Nephron progenitor cell (in vitro differentiated cells): ENCODE measurements at regions not wholly inside any gene's neighbourhood (a gene's known extent, or its start where the extent isn't known, plus 50 kb on each side); places are given as distances from the start of the nearest gene placed in this dataset.
"Not testable (repeated sequence)": the region's sequence is repeated elsewhere in the genome, so short reads cannot be mapped to it uniquely, and the experiment has no call there.

Experiments
- DNase-seq: peaks from one replicate; pipeline ENCODE4 v3.0.0; 2021
- H3K27ac Mint-ChIP-seq: 2 replicates; pipeline ENCODE4 v1.8.0; 2021; ENCODE audit warnings: mild to moderate bottlenecking, moderate library complexity, mixed read lengths
- H3K27me3 Mint-ChIP-seq: 2 replicates; pipeline ENCODE4 v1.8.0; 2021; ENCODE audit warnings: mild to moderate bottlenecking, low read depth, mixed read lengths; ENCODE audit not compliant: poor library complexity
- H3K36me3 Mint-ChIP-seq: 2 replicates; pipeline ENCODE4 v1.8.0; 2021; ENCODE audit warnings: low read depth, mixed read lengths
- H3K4me1 Mint-ChIP-seq: 2 replicates; pipeline ENCODE4 v1.8.0; 2021; ENCODE audit warnings: mixed read lengths
- H3K4me3 Mint-ChIP-seq: 2 replicates; pipeline ENCODE4 v1.8.0; 2021; ENCODE audit warnings: mild to moderate bottlenecking, moderate library complexity, mixed read lengths
- H3K9me3 Mint-ChIP-seq: 2 replicates; pipeline ENCODE4 v1.8.0; 2021; ENCODE audit warnings: mild to moderate bottlenecking, moderate library complexity, mixed read lengths
- TF ChIP-seq, protein P1 (sequence below): fragments of 200-600 bp; sonication (generic); IDR thresholded peaks from 2 replicates; pipeline ENCODE4 v1.5.0; 2021; ENCODE audit warnings: antibody characterized with exemption

DNA sequence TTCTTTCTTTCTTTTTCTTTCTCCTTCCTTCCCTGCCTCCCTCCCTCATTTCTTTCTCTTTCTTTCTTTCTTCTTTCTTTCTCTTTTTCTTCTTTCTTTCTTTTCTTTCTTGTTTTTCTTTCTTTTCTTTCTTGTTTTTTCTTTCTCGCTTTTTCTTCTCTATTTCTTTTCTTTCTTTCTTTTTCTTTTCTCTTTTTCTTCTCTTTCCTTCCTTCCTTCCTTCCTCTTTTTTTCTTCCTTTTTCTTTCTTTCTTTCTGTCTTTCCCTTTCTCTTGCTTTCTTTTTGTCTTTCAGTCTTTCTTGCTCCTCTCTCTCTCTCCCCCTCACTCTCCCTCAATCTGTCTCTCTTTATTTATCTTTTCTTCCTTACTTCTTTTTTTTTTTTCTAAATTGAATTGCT lies 472.0 kb upstream of the CHRM3 start:
- Mint-ChIP-seq H3K36me3 (no peaks in the 10 kb centered on the region), H3K9me3 (no peaks in the 10 kb centered on the region), H3K4me3 (no peak overlapping the region), H3K27me3 (peaks cover 7% of the 10 kb centered on the region), H3K27ac (no peak overlapping the region), H3K4me1 (no peaks in the 10 kb centered on the region)
- no peak for DNase-seq
- TF ChIP-seq, protein P1, sequence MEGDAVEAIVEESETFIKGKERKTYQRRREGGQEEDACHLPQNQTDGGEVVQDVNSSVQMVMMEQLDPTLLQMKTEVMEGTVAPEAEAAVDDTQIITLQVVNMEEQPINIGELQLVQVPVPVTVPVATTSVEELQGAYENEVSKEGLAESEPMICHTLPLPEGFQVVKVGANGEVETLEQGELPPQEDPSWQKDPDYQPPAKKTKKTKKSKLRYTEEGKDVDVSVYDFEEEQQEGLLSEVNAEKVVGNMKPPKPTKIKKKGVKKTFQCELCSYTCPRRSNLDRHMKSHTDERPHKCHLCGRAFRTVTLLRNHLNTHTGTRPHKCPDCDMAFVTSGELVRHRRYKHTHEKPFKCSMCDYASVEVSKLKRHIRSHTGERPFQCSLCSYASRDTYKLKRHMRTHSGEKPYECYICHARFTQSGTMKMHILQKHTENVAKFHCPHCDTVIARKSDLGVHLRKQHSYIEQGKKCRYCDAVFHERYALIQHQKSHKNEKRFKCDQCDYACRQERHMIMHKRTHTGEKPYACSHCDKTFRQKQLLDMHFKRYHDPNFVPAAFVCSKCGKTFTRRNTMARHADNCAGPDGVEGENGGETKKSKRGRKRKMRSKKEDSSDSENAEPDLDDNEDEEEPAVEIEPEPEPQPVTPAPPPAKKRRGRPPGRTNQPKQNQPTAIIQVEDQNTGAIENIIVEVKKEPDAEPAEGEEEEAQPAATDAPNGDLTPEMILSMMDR: no peak

DNA sequence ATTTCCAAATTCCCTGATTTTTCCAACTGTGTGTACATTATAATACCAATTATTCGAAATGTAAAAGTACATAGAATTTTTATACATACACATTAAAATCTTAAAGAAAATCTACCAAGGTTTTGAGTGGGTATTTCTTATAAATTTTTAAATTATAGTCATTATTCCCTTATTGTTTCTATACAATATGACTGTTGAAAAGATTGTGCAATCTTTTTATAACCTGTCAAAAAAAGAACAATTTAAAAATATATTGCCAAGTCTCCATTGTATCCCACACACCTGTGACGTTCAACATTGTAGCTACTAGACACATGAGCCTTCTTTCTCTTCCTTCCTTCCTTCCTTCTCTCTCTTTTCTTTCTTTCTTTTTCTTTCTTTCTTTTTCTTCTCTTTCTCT lies 473.2 kb upstream of the CHRM3 start:
- TF ChIP-seq, protein P1: no peak
- Mint-ChIP-seq H3K4me1 (no peaks in the 10 kb centered on the region), H3K27me3 (peaks cover 7% of the 10 kb centered on the region), H3K4me3 (no peak overlapping the region), H3K36me3 (no peaks in the 10 kb centered on the region), H3K9me3 (no peaks in the 10 kb centered on the region), H3K27ac (no peak overlapping the region)
- DNase-seq: no peak

DNA sequence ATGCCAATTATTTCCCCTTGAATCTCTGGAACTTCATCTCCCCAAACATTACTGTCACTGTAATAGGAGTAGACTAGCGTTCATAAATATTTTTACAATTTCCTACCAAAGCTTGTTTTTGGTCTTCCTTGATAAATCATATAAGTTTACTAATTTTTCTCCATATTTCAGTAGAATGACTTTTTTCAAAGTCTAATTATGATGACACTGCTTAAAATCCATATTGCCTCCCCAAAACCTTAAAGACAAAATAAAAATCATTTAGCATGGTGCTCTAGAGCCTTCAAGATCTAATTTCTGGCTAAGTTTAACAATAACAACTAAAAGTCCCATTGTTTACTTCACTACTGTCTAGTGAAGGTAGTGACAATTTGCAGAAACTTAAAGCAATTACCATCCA lies 474.2 kb upstream of the CHRM3 start:
- no peaks in the 10 kb centered on the region for H3K9me3 Mint-ChIP-seq
- no peak overlapping the region for H3K4me3 Mint-ChIP-seq
- H3K27me3 Mint-ChIP-seq: peaks cover 7% of the 10 kb centered on the region
- H3K4me1 Mint-ChIP-seq: no peaks in the 10 kb centered on the region
- DNase-seq: no peak
- H3K27ac Mint-ChIP-seq: no peak overlapping the region
- TF ChIP-seq, protein P1: no peak
- no peaks in the 10 kb centered on the region for H3K36me3 Mint-ChIP-seq

- not testable (repeated sequence) for H3K4me3 Mint-ChIP-seq, H3K27ac Mint-ChIP-seq, DNase-seq, H3K4me1 Mint-ChIP-seq, H3K27me3 Mint-ChIP-seq, H3K36me3 Mint-ChIP-seq
- H3K9me3 Mint-ChIP-seq: peaks cover 31% of the 10 kb centered on the region
Observed at GRCh38 chr1:238902752-238903151, 483.6 kb upstream of the CHRM3 start.

GRCh38 chr1:238900334-238900865 lies 486.0 kb upstream of the CHRM3 start:
- no peaks in the 10 kb centered on the region for H3K36me3 Mint-ChIP-seq
- TF ChIP-seq, protein P1: no peak
- no peak overlapping the region for H3K4me3 Mint-ChIP-seq
- H3K9me3 Mint-ChIP-seq: peaks cover 31% of the 10 kb centered on the region
- no peak for DNase-seq
- H3K27ac Mint-ChIP-seq: no peak overlapping the region
- no peaks in the 10 kb centered on the region for H3K4me1 Mint-ChIP-seq
- no peaks in the 10 kb centered on the region for H3K27me3 Mint-ChIP-seq

GRCh38 chr1:238898856-238899255 lies 487.5 kb upstream of the CHRM3 start:
- no peaks in the 10 kb centered on the region for H3K4me1 Mint-ChIP-seq
- H3K27ac Mint-ChIP-seq: no peak overlapping the region
- H3K36me3 Mint-ChIP-seq: no peaks in the 10 kb centered on the region
- H3K27me3 Mint-ChIP-seq: no peaks in the 10 kb centered on the region
- DNase-seq: no peak
- TF ChIP-seq, protein P1: no peak
- H3K4me3 Mint-ChIP-seq: no peak overlapping the region
- H3K9me3 Mint-ChIP-seq: peaks cover 23% of the 10 kb centered on the region
